ENCODE measurements at regions not wholly inside any gene's neighbourhood (a gene's known extent, or its start where the extent isn't known, plus 50 kb on each side); places are given as distances from the start of the nearest gene placed in this dataset.
A peak's percentile ranks its signal among the peaks of the same experiment; 100 is the strongest.
"Not testable (repeated sequence)": the region's sequence is repeated elsewhere in the genome, so short reads cannot be mapped to it uniquely, and the experiment has no call there.

DNA sequence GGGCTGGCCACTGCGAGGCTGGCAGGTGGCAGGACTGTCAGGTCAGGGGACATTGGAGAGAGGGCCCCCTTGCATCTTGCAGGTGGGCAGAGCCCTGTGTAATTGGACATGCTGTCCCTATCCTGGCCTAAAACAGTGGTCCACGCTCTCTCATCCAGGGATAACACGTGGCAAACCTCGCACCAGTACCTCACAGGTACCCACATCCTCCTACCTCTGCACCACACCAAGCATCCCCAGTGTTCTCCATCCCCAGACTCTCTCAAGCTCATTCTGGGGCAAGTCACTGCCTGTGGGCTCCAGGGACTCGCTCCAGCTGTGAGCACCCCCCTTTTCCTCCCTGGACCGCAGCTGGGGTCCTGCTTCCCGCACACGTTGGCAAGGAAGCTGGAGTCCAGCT is 212.3 kb upstream of the LRRC61 start:
- not testable (repeated sequence) for DNase-seq

DNA sequence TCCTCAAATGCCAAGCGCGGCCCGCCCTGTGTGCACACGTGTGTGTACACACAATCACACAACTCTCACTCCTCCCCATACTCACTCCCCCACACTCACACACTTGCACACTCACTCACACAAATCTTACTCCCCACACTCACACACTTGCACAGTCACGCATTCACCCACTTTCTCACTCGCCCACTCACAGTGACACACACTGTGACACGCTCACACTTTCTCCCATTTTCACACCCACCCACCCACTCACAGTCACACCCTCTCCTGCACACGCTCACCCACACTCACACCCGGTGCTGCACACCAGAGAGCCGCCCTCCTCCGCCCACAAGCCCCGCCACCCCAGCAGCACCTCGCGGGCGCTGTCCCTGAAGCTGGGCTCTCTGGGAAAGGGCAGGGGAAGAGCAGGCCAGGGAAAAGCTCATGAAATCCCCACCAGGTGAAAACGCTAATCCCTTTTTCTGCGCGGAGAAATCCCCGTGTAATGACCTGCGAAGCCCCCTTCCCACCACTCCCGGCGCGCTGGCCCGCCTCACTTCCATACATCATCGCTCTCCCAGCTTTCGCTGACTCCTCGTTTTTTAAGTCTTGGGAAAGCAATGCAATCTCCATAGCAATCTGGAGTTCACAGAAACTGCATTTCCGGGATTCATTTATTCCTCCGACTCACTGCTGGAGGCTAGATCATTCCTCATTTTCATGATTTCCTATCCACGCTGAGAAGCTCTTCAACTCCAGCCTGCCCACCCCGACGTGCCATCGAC is 211.6 kb upstream of the LRRC61 start:
- DNase-seq = not testable (repeated sequence)

DNA sequence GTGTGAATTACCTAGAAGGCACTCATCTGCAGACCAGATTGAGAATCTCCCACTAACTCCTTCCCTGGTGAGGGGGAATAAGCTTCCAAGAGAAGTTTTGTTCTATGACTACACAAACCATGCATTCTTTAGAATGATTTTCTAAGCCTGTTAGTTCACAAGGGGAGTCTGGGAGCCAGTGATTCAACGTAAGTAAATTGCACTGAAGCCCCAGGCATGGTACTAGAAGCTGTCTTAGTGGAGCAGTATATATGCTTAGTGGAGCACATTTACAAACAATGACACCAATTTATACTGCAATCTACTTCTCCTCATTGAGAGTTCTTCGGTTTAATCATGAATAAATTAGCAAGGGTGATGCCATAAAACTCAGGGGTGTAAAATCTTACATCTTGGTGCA is 209.9 kb upstream of the LRRC61 start:
- DNase-seq = not testable (repeated sequence)

DNA sequence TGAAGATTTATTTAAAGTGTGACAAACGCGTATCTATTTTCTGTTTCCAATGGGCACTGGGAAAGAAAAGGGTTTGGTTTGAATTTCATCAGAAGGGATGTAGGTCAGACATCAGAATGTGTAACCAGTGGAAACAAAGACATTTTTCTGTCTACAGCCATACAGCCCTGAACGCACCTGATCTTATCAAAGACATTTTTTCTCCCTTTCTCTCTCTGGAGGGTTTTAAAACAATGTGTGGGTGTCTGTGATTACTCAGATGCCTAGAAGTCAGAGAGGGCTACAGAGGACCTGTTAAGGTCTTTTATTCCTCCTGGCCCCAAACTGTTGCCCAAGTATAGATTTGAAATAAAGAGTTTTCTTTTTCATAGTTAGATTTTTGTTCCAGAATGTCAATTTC is 208.6 kb upstream of the LRRC61 start:
- DNase-seq = not testable (repeated sequence)

DNA sequence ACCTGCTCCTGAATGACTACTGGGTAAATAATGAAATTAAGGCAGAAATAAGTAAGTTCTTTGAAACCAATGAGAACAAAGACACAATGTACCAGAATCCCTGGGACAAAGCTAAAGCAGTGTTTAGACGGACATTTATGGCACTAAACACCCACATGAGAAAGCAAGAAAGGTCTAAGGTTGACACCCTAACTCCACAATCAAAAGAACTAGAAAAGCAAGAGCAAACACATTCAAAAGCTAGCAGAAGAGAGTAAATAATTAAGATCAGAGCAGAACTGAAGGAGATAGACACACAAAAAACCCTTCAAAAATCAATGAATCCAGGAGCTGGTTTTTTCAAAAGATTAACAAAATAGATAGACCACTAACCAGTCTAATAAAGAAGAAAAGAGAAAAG is 203.2 kb upstream of the LRRC61 start:
- DNase-seq = not testable (repeated sequence)

DNA sequence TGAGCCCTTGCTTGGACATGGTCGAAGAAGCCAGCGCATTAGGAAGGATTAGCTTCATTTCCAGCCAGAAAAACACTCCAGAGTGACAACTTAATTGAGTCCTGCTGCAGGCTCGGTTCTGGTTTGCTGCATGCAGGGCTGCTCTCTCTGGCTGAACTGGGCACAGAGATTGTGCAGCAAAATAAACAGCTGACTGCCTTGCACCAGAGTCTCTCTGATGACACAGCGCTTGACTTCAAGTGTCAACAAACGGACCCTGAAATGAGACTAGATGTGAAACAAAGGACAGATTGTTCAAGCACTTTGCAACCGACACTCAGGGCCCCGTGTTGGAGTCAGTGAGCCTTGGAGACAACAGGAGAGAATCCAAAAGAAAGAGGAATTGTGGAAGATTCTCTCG is 197.3 kb upstream of the LRRC61 start:
- not testable (repeated sequence) for DNase-seq

DNA sequence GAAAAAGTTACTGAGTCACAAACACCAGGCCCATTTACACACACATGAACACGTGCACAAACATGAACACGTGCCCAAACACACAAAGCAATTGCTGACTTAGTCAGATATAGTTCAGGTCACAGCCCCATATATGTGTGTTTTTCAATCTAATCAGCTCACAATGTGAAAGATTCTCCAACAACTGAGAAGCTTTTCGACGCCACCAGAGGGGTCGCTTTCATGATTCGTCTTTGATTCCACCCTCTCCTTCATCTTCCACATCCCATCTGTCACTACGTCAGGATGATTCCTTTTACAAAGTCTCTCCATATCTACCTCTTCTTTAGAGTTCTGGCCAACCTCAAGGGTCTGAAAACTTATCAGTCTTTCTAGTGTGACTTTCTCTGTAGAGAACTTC is 188.7 kb upstream of the LRRC61 start:
- DNase-seq = not testable (repeated sequence)

DNA sequence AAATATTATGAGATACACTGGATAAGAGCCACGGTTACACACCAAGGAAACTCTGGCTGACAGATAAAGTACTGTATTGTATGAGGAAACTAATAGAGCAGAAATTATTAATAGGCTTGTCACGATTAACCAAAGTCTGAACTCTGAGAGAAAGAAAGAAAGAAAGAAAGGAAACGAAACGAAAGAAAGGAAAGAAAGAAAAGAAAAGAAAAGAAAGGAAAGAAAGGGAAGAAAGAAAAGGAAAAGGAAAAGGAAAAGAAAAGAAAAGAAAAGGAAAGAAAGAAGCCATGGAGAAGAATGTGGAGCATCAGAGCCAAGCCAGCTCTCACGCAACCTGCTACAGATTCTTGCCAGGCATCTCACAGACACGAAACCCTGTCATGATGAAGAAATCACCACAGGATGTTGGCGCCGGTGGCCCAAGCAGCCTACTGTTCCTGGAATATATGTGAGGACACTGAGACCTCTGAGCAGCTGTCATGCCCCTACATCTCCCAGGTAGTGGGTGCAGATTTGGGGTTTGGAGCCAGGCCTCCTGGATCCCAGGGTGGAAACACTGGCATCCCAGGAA is 187.4 kb upstream of the LRRC61 start:
- not testable (repeated sequence) for DNase-seq

DNA sequence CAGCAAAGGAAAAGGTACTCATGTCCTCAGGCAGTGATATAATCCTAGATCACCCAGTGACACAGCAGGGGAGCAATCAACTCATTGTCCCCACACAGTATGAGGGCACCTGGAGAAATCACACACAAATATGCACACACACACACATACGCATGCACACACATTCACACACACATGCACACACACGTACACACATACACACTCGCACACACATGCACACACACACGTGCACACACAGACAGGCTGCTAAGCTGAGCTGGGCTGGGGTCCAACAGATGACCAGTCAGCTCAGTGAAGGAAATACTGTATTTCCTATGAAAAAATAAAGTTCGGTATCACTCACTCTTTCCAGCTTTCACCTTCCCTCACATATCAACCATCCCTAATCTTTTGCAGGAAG is 183.3 kb upstream of the LRRC61 start:
- DNase-seq = not testable (repeated sequence)

DNA sequence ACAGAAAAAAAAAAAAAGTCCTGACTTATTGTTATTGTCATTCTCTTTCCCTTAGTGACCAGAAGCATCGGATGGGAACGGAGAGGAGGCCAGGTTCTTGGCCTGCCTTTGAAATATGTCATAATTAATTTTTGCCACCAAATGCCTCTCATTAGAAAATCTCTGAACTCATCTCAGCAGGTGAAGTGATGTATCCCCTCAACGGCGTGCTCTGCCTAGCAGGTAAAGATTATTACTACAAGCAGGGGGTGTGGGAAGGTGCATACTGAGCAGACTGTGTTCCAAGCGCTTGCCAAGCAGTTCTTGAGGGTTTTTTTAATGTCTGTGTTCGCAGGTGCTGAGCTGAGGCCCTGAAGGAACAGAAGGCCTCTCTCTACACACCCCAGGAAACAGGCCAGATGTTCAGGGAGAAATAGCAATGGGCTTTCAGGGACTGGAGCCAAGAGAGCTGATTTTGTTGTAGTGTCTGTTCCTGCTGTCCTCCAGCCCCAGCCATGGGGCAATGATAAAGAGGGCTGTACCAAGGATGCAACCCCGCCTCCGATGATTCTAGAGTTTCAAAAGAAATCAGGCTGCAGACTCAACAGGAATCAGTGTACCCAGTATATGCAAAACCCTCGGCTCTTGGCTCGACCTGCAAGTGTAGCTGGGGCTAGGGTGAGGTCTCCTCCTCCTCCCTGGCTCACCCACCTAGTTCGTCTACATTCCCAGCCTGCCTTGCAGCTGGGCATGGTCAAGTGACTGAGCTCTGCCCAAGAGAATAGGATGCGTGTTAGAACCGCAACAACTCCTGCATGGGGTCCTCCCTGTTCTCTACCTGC is 181.4 kb upstream of the LRRC61 start:
- DNase-seq = not testable (repeated sequence)

DNA sequence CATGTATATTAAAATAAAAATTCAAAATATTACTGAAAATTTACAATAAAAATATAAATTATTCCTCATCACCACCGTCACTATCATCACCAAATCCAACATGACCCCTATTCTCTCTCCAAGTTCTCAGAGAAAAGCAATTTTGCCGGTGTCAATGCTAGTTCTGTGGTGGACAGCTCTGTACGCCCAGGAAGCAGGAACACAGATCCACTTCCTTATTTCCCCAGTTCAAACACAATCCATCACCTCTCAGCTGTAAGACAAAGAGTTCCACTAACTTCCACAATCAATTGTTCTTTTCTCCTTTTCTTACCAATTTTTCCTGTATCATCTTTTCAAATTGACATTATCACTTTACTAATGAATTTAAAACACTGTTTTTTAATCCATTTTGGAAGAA is 177.0 kb upstream of the LRRC61 start:
- DNase-seq = peak in 1 of 2 experiments; percentile 8

DNA sequence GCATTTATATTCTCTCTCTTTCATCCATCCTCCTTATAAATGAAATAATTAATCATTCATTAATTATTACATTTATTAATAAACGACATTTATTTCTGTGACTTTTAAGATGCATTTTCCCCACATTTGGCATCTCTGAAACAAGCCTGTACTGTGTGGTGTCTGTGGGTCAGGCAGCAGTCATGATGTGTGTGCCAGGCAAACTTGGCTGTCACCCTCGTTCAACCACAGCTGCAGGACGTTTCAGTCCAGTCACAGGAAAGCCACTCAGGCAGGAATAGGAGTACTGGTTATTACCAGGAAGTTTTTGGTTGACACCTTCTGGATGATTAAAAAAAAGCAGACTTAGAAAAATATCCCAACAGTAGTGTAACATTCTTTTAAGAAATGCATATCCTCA is 175.6 kb upstream of the LRRC61 start:
- not testable (repeated sequence) for DNase-seq

DNA sequence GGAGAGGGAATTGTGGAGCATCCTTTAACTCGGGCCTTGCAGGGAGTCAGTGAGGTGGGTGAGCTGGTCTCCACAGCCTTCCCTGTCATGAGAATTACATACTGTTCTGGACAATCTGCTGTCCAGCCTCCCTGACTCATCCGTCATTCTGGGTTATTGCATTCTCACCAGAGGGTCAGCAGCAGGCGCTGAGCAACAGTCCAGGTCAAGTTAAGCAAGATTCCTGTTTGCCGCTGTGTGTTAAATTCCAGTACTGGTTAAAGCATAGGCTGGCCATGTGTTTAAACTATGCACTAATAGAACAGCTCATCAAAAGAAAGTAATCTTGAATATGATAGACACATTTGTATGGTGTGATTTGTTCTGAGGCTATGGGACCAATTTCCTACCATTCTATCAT is 167.1 kb upstream of the LRRC61 start:
- DNase-seq = not testable (repeated sequence)

DNA sequence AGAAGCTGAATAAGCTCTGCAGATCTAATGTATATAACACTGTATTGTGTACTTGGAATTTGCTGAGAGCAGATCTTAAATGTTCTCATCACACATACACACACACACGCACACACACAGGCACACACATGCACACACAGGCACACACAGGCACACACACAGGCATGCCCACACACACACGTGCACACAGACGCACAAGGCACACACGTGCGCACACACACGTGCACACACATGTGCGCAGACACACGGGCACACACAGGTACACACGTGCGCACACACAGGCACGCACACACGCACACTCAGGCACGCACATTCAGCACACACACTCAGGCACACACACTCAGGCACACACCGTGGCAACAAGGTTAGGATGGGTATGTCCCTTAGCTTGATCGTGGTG is 164.5 kb upstream of the LRRC61 start:
- not testable (repeated sequence) for DNase-seq

DNA sequence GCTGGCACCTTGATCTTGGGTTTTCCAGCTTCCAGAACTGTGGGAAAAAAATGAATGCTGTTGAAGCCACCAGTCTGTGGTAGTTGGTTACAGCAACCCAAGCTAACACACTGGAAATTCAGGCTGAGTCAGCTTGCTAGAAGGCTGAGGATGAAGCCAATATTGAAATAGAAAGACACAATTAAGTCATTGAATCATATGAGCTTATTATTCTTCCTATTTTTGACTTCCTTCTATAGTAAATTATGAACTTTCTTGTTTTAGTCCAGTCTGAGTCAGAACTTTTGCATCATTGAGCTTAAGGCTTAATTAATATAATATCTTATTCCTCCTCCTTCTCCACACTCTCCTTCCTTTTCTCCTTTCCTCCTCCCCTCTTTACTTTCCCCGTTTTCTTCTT is 153.6 kb upstream of the LRRC61 start:
- not testable (repeated sequence) for DNase-seq

DNA sequence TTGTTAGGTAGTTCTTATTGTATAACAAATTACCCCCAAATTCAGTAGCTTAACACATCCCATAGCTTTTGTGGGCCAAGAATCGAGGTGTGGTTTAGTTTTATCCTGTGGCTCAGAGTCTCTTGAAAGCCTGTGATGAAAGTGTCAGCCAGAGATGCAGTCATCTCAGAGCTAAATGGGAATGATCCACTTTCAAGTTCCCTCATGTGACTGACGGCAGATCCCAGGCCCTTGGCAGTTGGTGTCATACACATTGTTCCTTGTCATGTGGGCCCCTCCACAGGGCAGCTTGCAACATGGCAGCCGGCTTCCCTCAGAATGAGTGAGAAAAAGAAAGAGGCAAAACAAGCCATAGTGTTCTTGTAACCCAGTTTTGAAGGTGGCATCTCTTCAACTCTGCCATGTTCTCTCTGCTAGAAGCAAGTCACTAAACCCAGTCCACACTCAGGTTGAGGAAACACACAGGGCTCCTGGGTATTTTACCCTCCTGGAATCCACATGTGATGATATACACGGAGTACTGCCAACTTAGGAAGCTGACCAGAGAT is 153.1 kb upstream of the LRRC61 start:
- not testable (repeated sequence) for DNase-seq

DNA sequence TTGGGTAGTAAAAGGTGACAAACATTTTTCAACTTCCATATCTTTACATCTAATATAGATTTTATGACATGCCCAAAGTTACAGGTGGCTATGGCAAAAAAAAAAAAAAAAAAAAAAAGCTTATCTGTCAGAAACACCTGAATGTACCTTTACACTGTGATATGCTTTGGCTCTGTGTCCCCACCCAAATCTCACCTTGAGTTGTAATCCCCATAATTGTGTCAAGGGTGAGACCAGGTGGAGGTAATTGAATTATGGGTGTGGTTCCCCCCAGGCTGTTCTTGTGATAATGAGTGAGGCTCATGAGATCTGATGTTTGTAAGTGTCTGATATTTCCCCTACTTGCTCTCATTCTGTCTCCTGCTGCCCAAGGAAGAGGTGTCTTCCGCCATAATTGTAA is 139.6 kb upstream of the LRRC61 start:
- not testable (repeated sequence) for DNase-seq

DNA sequence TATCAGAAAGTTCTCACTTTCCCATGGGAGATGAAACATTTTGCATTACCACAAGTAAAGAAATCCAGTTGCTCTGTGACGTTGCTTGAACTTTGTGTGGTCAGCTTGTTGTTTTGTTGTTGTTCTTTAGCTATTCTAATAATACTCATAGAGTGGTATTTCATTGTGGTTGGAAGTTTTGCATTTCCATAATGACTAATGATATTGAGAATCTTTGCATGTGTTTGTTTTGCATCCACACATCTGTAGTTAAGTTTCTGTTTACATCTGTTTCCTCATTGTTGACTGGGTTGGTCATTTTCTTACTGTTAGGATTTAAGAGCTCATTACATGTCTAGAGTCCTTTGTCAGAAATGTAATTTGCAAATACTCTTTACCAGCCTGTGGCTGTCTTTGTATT is 133.2 kb upstream of the LRRC61 start:
- DNase-seq = not testable (repeated sequence)

DNA sequence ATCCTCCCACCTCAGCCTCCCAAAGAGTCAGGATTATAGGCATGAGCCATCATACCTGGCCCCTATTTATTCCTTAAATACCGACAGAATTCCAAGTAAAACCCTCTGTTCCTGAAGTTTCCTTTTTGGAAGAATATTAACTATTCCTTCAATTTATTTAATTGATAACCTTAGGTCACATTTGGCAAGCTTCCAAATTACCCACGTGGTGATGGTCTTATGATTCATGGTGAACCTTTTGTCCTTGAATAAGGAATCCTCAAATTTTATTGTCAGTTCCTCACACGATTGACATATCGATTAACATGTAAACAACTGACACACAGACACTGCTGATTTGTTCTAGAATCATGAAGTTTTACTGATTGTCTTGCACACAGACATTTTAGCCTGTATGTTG is 130.6 kb upstream of the LRRC61 start:
- DNase-seq = not testable (repeated sequence)

DNA sequence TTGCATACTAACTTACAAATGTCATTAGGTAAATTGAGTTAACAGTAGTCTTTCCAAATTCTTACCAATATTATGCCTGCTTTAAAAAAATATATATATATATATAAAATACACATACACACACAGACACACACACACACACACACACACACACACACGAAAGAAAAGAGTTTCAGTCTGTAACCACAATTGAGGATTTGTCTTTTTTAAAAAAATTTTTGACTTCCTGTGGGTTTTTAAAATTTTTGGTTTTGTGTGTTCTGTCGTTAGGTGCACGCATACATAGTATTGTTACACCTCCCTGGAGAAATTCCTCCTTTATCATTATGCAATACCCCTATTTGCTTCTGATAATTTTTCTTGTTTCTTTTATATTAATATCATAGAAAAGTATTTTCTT is 129.3 kb upstream of the LRRC61 start:
- not testable (repeated sequence) for DNase-seq
